ENCODE measurements at regions not wholly inside any gene's neighbourhood (a gene's known extent, or its start where the extent isn't known, plus 50 kb on each side); places are given as distances from the start of the nearest gene placed in this dataset.

DNA sequence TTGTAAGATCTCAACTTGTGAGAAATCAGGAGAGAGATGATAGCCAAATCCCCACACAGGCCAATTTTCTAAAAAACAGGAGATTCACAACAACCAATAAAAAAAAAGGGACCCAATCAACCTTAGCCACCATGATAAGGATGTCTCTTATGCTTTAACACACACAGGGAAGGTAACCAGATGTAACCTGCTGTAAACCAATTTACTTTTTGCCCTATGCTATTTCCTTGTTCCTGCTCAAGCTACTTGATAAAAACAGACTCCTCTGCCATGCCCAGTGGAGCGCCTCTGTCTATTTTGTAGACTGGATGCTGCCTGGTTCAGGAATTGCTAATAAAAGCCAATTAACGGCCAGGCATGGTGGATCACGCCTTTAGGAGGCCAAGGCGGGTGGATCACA, 123.5 kb upstream of the NPVF start:
- TF ChIP-seq CTCF (IDR thresholded peaks at IDR 0.05; ENCODE audit: low read depth, low read length): no peak
- no peak for TF ChIP-seq EZH2phosphoT487 (IDR thresholded peaks at IDR 0.05; ENCODE audit: low read depth)

Data from OCI-LY3 (cell line).